Stimulated activated CD4-positive, alpha-beta T cell treated with anti-CD3 and anti-CD28 coated beads, Interleukin-1b, Interleukin-23, amount 100 ng/mL, for 24 hours (primary cell): ENCODE measurements at regions not wholly inside any gene's neighbourhood (a gene's known extent, or its start where the extent isn't known, plus 50 kb on each side); places are given as distances from the start of the nearest gene placed in this dataset.

ENCODE experiments used
- DNase-seq, 4 experiments: peaks; one replicate each; pipeline ENCODE4 v3.0.0-alpha.2; 2020; ENCODE audit warnings: low read depth in 4 of 4, low spot score in 1 of 4

DNA sequence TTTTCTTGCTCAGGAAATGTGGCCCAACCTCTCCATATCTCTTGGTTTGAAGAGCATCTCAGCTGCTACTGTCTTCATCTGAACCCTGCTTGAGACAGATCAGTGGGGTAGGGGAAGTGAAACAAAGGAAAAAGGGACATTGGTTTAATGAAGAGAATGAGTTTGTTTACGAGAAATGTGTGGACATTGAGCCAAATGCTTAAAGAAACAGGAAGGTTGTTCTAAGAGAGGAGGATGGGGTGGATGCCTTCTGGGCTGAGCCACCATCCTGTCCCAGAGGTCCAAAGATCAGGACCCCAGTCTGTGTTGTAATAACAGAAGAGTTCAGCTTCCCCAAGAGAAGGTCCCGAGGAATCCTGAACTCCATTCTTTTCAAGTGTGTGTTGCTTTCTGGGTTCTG, 369.7 kb downstream of the INSC start:
- no peak for DNase-seq

DNA sequence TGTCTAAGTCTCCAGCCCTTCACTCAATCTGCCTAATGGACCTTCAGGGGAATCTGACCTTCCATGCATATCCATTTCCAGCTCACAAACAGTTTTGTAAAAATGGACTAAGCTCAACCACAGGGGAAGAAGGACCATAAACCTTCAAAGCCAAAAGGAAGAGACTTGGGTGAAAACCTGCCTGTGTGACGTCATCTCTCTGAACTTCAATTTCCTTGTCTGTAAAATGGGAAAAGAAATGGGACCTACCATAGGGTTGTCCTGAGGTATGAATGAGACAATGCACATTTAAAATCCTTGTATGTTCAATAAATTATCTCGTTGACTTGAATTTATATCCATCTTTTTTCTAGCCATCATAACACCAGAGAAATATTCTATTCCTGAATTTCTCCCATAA, 370.7 kb downstream of the INSC start:
- DNase-seq, result no peak

- no peak for DNase-seq
These were observed 374.6 kb downstream of the INSC start for GRCh38 chr11:15489281-15489680.

DNA sequence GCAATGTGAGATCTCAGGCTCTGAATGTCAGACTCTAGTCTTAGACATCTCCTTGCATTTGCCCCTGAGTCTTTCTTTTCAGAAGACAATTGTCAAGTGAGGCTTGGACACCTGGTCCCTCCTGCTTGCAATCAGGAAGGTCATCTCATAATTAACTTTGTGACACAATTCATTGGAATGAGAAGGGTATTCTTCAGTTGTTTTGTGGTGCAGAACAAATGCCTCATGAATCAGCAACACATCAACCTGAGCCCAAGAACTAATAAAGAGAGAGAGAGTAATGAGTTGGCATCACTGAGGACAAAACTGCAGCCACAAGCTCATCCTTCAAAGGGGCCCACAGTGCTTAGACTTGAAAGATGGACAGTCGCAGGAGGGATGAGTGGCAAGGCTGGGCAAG, 375.8 kb downstream of the INSC start:
- DNase-seq, result no peak

DNA sequence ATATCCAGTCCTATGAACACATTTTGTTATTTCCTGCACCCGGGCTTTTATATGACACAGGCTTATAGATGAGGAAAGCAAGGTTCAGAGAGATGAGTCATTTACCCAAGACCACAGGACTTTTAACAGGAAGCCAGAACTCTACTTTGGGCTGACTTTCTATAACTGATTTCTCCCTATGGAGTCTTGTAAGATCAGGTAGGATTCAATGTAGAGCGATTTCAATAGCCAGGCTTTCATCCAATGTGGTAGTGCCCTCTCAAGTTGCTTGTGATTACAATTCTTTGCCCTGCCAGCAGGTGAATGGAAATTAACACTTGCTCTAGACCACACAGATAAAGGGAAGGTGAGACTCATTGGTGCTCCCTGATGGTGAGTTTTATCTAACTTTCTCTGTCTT, 378.3 kb downstream of the INSC start:
- no peak for DNase-seq

DNA sequence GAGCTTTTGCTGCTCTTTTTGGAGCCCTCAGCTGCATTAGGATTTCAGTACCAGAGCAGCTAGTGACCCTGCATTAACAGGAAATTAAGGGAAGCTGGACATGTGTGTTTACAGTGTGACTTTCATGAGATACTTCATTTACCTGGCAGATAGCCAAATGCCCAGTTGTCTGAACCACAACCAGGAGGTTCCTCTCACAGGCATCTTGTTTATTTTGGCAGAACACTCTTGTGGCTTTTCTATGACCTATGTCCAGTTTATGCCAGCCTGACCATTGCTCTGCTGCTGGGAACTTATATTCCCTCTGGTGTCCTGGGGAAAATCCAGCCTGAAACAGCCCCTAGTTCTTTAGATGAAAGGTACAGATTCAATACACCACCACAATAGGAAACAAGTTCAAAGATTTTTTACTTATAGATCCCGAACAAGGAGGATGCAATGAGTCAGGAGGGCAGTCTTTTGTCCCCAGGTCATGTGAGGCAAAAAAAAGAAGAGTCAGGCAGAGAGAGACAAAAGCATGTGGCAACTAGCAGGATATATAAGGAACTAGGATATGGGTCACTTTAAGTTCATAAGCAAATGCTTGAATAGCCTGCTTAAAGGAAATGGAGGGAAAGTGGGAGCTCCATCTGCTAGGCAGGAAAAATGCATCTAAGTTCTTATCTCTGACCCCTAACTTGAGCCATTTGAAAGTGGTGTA, 379.3 kb downstream of the INSC start:
- no peak for DNase-seq

DNA sequence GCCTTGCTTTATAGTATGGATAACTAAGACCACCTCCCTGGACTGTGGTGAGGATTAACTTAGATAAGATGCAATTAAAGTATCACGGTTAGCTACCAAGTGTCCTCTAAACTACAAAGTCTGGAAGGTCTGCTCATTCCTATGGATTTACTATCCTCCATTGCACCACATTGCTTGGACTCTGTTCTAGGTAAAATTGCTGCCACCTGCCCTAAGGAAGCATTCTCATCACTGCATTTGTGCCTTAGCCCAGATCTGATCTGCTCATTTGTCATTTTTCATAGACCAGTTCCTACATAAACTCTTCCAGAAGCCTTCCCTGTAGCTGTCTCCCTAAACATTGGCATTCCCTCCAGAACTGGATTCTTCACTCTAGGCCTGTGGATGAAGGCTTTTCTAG, 380.0 kb downstream of the INSC start:
- no peak for DNase-seq

- DNase-seq, result no peak
These were observed 380.7 kb downstream of the INSC start for GRCh38 chr11:15495462-15495861.

GRCh38 chr11:15497366-15497765, 382.6 kb downstream of the INSC start:
- DNase-seq, result no peak

GRCh38 chr11:15499674-15500073, 385.0 kb downstream of the INSC start:
- DNase-seq, result no peak

- DNase-seq, result no peak
These were observed 385.9 kb downstream of the INSC start for GRCh38 chr11:15500643-15501042.

DNA sequence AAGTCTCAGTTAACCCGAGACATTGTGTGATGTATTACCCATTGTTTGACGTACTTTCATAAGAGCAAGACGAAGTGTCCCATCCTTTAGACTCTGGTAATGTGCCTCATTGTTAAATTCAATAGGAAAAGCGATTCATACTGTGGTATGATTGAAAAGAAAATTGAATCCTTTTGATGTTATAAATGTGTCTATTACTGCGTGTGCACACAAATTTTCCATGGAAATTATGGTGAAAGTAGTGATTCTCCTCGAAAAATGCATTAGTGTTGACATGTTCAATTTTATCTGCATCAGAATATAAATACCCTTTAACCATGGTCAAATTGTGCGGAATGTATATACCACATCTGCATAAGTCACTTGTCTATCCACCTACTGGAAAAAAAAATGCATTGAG, 386.8 kb downstream of the INSC start:
- DNase-seq, result no peak

DNA sequence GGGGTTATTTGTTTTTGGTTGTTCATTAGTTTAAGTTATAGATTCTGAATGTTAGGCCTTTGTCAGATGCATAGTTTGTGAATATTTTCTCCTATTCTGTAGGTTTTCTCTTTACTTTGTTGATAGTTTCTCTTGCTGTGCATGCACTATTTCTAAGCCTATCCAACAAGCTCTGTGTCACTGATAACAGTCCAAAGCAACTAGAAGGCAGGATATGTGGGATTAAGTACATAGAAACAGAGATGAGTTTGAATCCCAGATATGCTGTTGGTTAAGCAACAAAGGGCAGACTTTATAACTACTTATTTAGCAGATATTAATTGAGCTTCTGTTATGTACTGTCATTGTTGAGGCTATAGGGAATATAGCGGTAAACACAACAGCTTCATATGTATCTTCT, 390.4 kb downstream of the INSC start:
- DNase-seq, result no peak

GRCh38 chr11:15507592-15507991, 392.9 kb downstream of the INSC start:
- no peak for DNase-seq

DNA sequence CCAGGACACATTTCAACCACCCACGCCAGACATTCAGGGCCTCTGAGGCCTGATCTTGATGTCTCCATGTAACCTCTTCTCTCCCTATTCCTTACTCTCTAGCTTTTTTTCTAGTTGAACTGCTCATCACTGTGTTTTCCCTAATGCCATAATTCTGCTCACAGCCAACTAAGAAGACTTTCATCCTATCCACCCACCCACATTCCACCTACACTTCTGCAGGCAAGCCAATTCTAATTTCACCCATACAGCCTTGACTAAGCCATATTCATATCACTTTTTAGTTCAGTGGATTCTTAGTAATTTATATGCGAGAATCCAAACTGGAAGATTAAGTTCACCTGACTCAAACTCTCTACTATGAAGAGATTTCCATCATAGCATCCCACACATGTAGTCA, 394.4 kb downstream of the INSC start:
- no peak for DNase-seq

- no peak for DNase-seq
These were observed 404.5 kb downstream of the INSC start for GRCh38 chr11:15519124-15519791.

DNA sequence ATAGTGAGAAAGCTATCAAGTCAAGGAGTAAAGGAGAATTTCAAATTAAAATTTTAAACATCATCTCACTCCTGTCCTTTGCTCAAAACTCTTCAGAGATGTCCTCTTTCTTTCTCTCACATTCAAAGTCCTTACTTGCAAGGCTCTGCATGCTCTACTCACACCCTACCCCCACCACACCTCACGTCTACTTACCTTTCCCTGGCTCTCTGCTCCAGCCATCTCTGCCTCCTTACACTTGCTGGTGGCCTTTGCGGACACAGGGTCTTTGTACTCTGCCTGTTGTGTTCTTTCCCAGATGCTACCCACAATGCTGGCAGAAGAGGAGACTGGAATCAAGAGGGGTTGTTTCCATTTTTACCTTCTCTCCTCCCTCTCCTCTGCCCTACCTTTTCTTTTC, 405.2 kb downstream of the INSC start:
- no peak for DNase-seq

GRCh38 chr11:15523543-15523942, 408.8 kb downstream of the INSC start:
- no peak for DNase-seq

GRCh38 chr11:15525582-15525981, 410.9 kb downstream of the INSC start:
- no peak for DNase-seq

GRCh38 chr11:15526032-15526431, 411.3 kb downstream of the INSC start:
- no peak for DNase-seq

DNA sequence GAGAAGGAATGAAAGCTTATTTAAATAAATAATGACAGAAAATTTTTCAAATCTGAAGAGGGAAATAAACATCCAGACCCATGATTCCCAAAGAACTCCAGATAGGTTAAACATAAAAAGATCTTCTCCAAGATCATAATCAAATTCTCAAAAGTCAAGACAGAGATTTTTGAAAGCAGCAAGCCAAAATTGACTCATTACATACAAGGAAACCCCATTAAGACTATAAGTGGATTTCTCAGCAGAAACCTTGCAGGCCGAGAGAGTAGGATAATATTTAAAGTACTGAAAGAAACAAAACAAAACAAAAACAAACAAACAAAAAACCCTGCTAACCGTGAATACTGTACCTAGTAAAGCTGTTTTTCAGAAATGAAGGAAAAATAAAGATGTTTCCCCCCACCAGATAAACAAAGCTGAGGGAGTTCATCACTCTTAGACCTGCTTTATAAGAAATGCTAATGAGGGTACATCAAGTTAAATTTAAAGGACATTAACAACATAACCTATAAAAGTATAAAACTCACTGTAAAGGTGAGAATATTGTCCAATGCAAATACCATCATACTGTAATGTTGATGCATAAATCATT, 412.2 kb downstream of the INSC start:
- no peak for DNase-seq

DNA sequence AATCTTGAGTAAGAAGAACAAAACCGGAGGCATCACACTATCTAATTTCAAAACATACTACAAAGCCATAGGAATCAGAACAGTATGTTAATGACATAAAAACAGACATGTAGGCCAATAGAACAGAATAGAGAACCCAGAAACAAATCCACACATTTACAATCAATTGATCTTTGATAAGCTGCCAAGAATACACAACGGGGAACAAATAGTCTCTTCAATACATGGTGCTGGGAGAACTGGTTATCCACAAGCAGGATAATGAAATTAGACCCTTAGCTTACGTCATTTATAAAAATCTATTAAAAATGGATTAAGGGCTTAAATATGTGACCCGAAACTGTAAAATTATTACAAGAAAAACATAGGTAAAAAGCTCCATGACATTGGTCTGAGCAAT, 417.7 kb downstream of the INSC start:
- no peak for DNase-seq

GRCh38 chr11:15534266-15534665, 419.5 kb downstream of the INSC start:
- DNase-seq, result no peak
